ENCODE measurements at regions not wholly inside any gene's neighbourhood (a gene's known extent, or its start where the extent isn't known, plus 50 kb on each side); places are given as distances from the start of the nearest gene placed in this dataset.
A peak's percentile ranks its signal among the peaks of the same experiment; 100 is the strongest.
"Not testable (repeated sequence)": the region's sequence is repeated elsewhere in the genome, so short reads cannot be mapped to it uniquely, and the experiment has no call there.

GRCh38 chr13:78129823-78130222 is 211.2 kb upstream of the EDNRB start:
- in situ Hi-C loops (cut with HindIII; ENCODE audit: low pct_ligation_motif_present, low pct_unique_long_range_greater_than_20kb, low sequenced_read_pairs) = no loop called here
- DNase-seq = no peak

- in situ Hi-C loops (cut with HindIII; ENCODE audit: low pct_ligation_motif_present, low pct_unique_long_range_greater_than_20kb, low sequenced_read_pairs) = no loop called here
- DNase-seq = no peak
Observed at GRCh38 chr13:78129359-78129758, 210.7 kb upstream of the EDNRB start.

- DNase-seq = peak; percentile 57
- in situ Hi-C loops (cut with HindIII; ENCODE audit: low pct_ligation_motif_present, low pct_unique_long_range_greater_than_20kb, low sequenced_read_pairs) = no loop called here
Observed at GRCh38 chr13:78121459-78122348, 203.1 kb upstream of the EDNRB start.

- no peak for DNase-seq
- in situ Hi-C loops (cut with HindIII; ENCODE audit: low pct_ligation_motif_present, low pct_unique_long_range_greater_than_20kb, low sequenced_read_pairs) = no loop called here
Observed at GRCh38 chr13:78121001-78121400, 202.4 kb upstream of the EDNRB start.

- in situ Hi-C loops (cut with HindIII; ENCODE audit: low pct_ligation_motif_present, low pct_unique_long_range_greater_than_20kb, low sequenced_read_pairs); DNase-seq: not testable (repeated sequence)
Observed at GRCh38 chr13:78120144-78120543, 201.5 kb upstream of the EDNRB start.

GRCh38 chr13:78117070-78117469 is 198.4 kb upstream of the EDNRB start:
- DNase-seq; in situ Hi-C loops (cut with HindIII; ENCODE audit: low pct_ligation_motif_present, low pct_unique_long_range_greater_than_20kb, low sequenced_read_pairs): not testable (repeated sequence)

- in situ Hi-C loops (cut with HindIII; ENCODE audit: low pct_ligation_motif_present, low pct_unique_long_range_greater_than_20kb, low sequenced_read_pairs) = no loop called here
- DNase-seq = no peak
Observed at GRCh38 chr13:78105656-78106055, 187.0 kb upstream of the EDNRB start.

GRCh38 chr13:78103936-78104335 is 185.3 kb upstream of the EDNRB start:
- no peak for DNase-seq
- in situ Hi-C loops (cut with HindIII; ENCODE audit: low pct_ligation_motif_present, low pct_unique_long_range_greater_than_20kb, low sequenced_read_pairs) = no loop called here

GRCh38 chr13:78102741-78103140 is 184.1 kb upstream of the EDNRB start:
- DNase-seq = no peak
- in situ Hi-C loops (cut with HindIII; ENCODE audit: low pct_ligation_motif_present, low pct_unique_long_range_greater_than_20kb, low sequenced_read_pairs) = no loop called here

- DNase-seq = no peak
- in situ Hi-C loops (cut with HindIII; ENCODE audit: low pct_ligation_motif_present, low pct_unique_long_range_greater_than_20kb, low sequenced_read_pairs) = no loop called here
Observed at GRCh38 chr13:78102121-78102677, 183.6 kb upstream of the EDNRB start.

- DNase-seq = no peak
- in situ Hi-C loops (cut with HindIII; ENCODE audit: low pct_ligation_motif_present, low pct_unique_long_range_greater_than_20kb, low sequenced_read_pairs) = no loop called here
Observed at GRCh38 chr13:78100486-78100885, 181.9 kb upstream of the EDNRB start.

GRCh38 chr13:78098249-78098648 is 179.6 kb upstream of the EDNRB start:
- no peak for DNase-seq
- in situ Hi-C loops (cut with HindIII; ENCODE audit: low pct_ligation_motif_present, low pct_unique_long_range_greater_than_20kb, low sequenced_read_pairs) = no loop called here

GRCh38 chr13:78096221-78096620 is 177.6 kb upstream of the EDNRB start:
- DNase-seq = no peak
- in situ Hi-C loops (cut with HindIII; ENCODE audit: low pct_ligation_motif_present, low pct_unique_long_range_greater_than_20kb, low sequenced_read_pairs) = no loop called here

GRCh38 chr13:78087966-78088678 is 169.5 kb upstream of the EDNRB start:
- no peak for DNase-seq
- in situ Hi-C loops (cut with HindIII; ENCODE audit: low pct_ligation_motif_present, low pct_unique_long_range_greater_than_20kb, low sequenced_read_pairs) = no loop called here

- in situ Hi-C loops (cut with HindIII; ENCODE audit: low pct_ligation_motif_present, low pct_unique_long_range_greater_than_20kb, low sequenced_read_pairs) = no loop called here
- no peak for DNase-seq
Observed at GRCh38 chr13:78085434-78086225, 167.0 kb upstream of the EDNRB start.

- in situ Hi-C loops (cut with HindIII; ENCODE audit: low pct_ligation_motif_present, low pct_unique_long_range_greater_than_20kb, low sequenced_read_pairs) = no loop called here
- DNase-seq = no peak
Observed at GRCh38 chr13:78084401-78084800, 165.8 kb upstream of the EDNRB start.

GRCh38 chr13:78078168-78078567 is 159.5 kb upstream of the EDNRB start:
- DNase-seq = no peak
- in situ Hi-C loops (cut with HindIII; ENCODE audit: low pct_ligation_motif_present, low pct_unique_long_range_greater_than_20kb, low sequenced_read_pairs) = no loop called here

- no peak for DNase-seq
- in situ Hi-C loops (cut with HindIII; ENCODE audit: low pct_ligation_motif_present, low pct_unique_long_range_greater_than_20kb, low sequenced_read_pairs) = no loop called here
Observed at GRCh38 chr13:78067290-78067689, 148.7 kb upstream of the EDNRB start.

GRCh38 chr13:78065141-78065540 is 146.5 kb upstream of the EDNRB start:
- no peak for DNase-seq
- in situ Hi-C loops (cut with HindIII; ENCODE audit: low pct_ligation_motif_present, low pct_unique_long_range_greater_than_20kb, low sequenced_read_pairs) = no loop called here
